Liver (tissue), 8 donors: ENCODE measurements at regions not wholly inside any gene's neighbourhood (a gene's known extent, or its start where the extent isn't known, plus 50 kb on each side); places are given as distances from the start of the nearest gene placed in this dataset.
A peak's percentile ranks its signal among the peaks of the same experiment; 100 is the strongest.

ENCODE experiments used
- DNase-seq: peaks from one replicate; pipeline ENCODE4 v3.0.0-alpha.2; 2017; ENCODE audit warnings: low spot score
- H3K27ac ChIP-seq, 2 donors: one replicate each; pipeline ENCODE4 v1.7.0; 2013; ENCODE audit warnings: inconsistent platforms in 2 of 2, low read length in 2 of 2, control low read depth in 1 of 2, low read depth in 1 of 2, mild to moderate bottlenecking in 1 of 2
- H3K27me3 ChIP-seq, 4 donors: one replicate each; pipeline versions ENCODE4 v1.6.1 to v1.7.0; 2013; ENCODE audit warnings: low read length in 3 of 4, inconsistent platforms in 1 of 4, mild to moderate bottlenecking in 1 of 4, moderate library complexity in 1 of 4; ENCODE audit not compliant: control insufficient read depth in 4 of 4, insufficient read depth in 4 of 4
- H3K36me3 ChIP-seq, 4 donors: one replicate each; pipeline versions ENCODE4 v1.6.1 to v1.7.0; 2013; ENCODE audit warnings: low read length in 3 of 4, mild to moderate bottlenecking in 3 of 4, low read depth in 1 of 4, moderate library complexity in 1 of 4; ENCODE audit not compliant: control insufficient read depth in 4 of 4, insufficient read depth in 3 of 4
- H3K4me1 ChIP-seq, 4 donors: one replicate each; pipeline versions ENCODE4 v1.6.1 to v1.7.0; 2013; ENCODE audit warnings: low read length in 3 of 4, mild to moderate bottlenecking in 3 of 4, moderate library complexity in 1 of 4; ENCODE audit not compliant: control insufficient read depth in 4 of 4, insufficient read depth in 4 of 4
- H3K4me3 ChIP-seq, 3 donors: one replicate each; pipeline versions ENCODE4 v1.6.1 to v1.7.0; 2013; ENCODE audit warnings: low read length in 3 of 3, control low read depth in 1 of 3, low read depth in 1 of 3, mild to moderate bottlenecking in 1 of 3
- H3K9ac ChIP-seq, 2 donors: one replicate each; pipeline ENCODE4 v1.7.0; 2013; ENCODE audit warnings: low read length in 2 of 2, mild to moderate bottlenecking in 2 of 2, moderate library complexity in 2 of 2, control low read depth in 1 of 2, low read depth in 1 of 2
- H3K9me3 ChIP-seq, 4 donors: one replicate each; pipeline versions ENCODE4 v1.6.1 to v1.7.0; 2013; ENCODE audit warnings: low read length in 3 of 4; ENCODE audit not compliant: control insufficient read depth in 4 of 4
- ATF3 ChIP-seq: IDR thresholded peaks from 2 replicates; pipeline ENCODE4 v1.6.1; 2016; ENCODE audit warnings: antibody characterized with exemption
- CTCF ChIP-seq: fragments of 150-350 bp; IDR thresholded peaks from 2 replicates; pipeline ENCODE4 v1.5.1; 2017; ENCODE audit warnings: improper control_type of control experiment, low read depth, low read length; ENCODE audit not compliant: missing input control
- EGR1 ChIP-seq, 2 donors: IDR thresholded peaks; 2 replicates each; pipeline ENCODE4 v1.6.1; 2016 to 2018; ENCODE audit warnings: antibody characterized with exemption in 2 of 2, low read depth in 2 of 2
- FOXA2 ChIP-seq: IDR thresholded peaks from 2 replicates; pipeline ENCODE4 v1.6.1; 2016; ENCODE audit warnings: antibody characterized with exemption
- GABPA ChIP-seq, 2 donors: IDR thresholded peaks in 1 of 2; conservative IDR thresholded peaks in 1 of 2; 2 replicates each; pipeline ENCODE4 v1.6.1; 2016; ENCODE audit warnings: antibody characterized with exemption in 2 of 2, mild to moderate bottlenecking in 1 of 2, moderate library complexity in 1 of 2
- HNF4A ChIP-seq, 2 donors: conservative IDR thresholded peaks; 2 replicates each; pipeline ENCODE4 v1.6.1; 2016; ENCODE audit warnings: antibody characterized with exemption in 2 of 2, mild to moderate bottlenecking in 2 of 2
- JUND ChIP-seq, 2 donors: IDR thresholded peaks; 2 replicates each; pipeline ENCODE4 v1.6.1; 2016; ENCODE audit warnings: antibody characterized with exemption in 2 of 2
- MAX ChIP-seq: IDR thresholded peaks from 2 replicates; pipeline ENCODE4 v1.6.1; 2016; ENCODE audit warnings: antibody characterized with exemption
- NR2F2 ChIP-seq: IDR thresholded peaks from 2 replicates; pipeline ENCODE4 v1.6.1; 2016; ENCODE audit warnings: antibody characterized with exemption
- RAD21 ChIP-seq, 2 donors: IDR thresholded peaks; 2 replicates each; pipeline ENCODE4 v1.6.1; 2016; ENCODE audit warnings: antibody characterized with exemption in 2 of 2, mild to moderate bottlenecking in 2 of 2
- SP1 ChIP-seq: IDR thresholded peaks from 2 replicates; pipeline ENCODE4 v1.6.1; 2018; ENCODE audit warnings: antibody characterized with exemption, mild to moderate bottlenecking
- TAF1 ChIP-seq: conservative IDR thresholded peaks from 2 replicates; pipeline ENCODE4 v1.6.1; 2016; ENCODE audit warnings: antibody characterized with exemption, mild to moderate bottlenecking
- WGBS: extraction: QIAGEN DNeasy Blood & Tissue Kit; methylation state at CpG from one replicate; pipeline ENCODE4 v1.1.7; 2013; 5-methylcytosine and 5-hydroxymethylcytosine counted together
- TF ChIP-seq, protein P1 (sequence below): IDR thresholded peaks from 2 replicates; pipeline ENCODE4 v1.6.1; 2016; ENCODE audit warnings: antibody characterized with exemption
- TF ChIP-seq, protein P2 (sequence below): IDR thresholded peaks from 2 replicates; pipeline ENCODE4 v1.6.1; 2016; ENCODE audit warnings: antibody characterized with exemption, mild to moderate bottlenecking
- donor health status: healthy.
- donor health status: healthy.
- donor health status: healthy.
- donor health status: healthy.
- donor health status: healthy.

DNA sequence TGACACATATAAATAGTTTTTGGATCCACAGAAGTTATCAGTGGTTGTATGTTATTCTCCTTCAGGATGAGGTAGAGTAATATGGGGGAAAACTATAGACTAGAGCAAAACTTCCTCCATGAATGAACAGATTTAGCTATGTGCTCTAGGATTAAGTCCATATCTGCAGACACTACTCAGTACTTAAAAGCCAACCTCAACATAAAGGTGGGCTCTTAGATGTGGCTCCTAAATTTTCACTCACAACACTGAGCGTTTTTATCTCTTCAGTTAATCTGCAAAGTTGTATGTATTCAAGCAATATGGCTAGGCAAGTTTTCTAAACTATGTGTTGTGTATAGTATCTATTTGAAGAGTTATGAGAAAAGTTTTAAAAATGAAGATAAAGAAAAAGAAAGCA is 147.0 kb upstream of the SLITRK3 start:
- Histone ChIP-seq H3K9me3 (no peaks in the 10 kb centered on the region), H3K27ac (no peak overlapping the region), H3K36me3 (no peaks in the 10 kb centered on the region), H3K27me3 (no peaks in the 10 kb centered on the region), H3K4me1 (no peaks in the 10 kb centered on the region), H3K4me3 (no peak overlapping the region), H3K9ac (no peak overlapping the region)
- TF ChIP-seq TAF1 (no peak), RAD21 (IDR thresholded peaks at IDR 0.05) (no peak), ATF3 (no peak), FOXA2 (no peak), GABPA (IDR thresholded peaks at IDR 0.05 in 1 of 2, conservative IDR thresholded peaks at IDR 0.05 in 1 of 2) (no peak), HNF4A (conservative IDR thresholded peaks at IDR 0.05) (no peak), EGR1 (IDR thresholded peaks at IDR 0.05; ENCODE audit: low read depth in 2 of 2) (no peak), SP1 (no peak), JUND (IDR thresholded peaks at IDR 0.05) (no peak), NR2F2 (no peak), MAX (no peak)
- TF ChIP-seq, protein P1, sequence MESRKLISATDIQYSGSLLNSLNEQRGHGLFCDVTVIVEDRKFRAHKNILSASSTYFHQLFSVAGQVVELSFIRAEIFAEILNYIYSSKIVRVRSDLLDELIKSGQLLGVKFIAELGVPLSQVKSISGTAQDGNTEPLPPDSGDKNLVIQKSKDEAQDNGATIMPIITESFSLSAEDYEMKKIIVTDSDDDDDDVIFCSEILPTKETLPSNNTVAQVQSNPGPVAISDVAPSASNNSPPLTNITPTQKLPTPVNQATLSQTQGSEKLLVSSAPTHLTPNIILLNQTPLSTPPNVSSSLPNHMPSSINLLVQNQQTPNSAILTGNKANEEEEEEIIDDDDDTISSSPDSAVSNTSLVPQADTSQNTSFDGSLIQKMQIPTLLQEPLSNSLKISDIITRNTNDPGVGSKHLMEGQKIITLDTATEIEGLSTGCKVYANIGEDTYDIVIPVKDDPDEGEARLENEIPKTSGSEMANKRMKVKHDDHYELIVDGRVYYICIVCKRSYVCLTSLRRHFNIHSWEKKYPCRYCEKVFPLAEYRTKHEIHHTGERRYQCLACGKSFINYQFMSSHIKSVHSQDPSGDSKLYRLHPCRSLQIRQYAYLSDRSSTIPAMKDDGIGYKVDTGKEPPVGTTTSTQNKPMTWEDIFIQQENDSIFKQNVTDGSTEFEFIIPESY = no peak
- TF ChIP-seq, protein P2, sequence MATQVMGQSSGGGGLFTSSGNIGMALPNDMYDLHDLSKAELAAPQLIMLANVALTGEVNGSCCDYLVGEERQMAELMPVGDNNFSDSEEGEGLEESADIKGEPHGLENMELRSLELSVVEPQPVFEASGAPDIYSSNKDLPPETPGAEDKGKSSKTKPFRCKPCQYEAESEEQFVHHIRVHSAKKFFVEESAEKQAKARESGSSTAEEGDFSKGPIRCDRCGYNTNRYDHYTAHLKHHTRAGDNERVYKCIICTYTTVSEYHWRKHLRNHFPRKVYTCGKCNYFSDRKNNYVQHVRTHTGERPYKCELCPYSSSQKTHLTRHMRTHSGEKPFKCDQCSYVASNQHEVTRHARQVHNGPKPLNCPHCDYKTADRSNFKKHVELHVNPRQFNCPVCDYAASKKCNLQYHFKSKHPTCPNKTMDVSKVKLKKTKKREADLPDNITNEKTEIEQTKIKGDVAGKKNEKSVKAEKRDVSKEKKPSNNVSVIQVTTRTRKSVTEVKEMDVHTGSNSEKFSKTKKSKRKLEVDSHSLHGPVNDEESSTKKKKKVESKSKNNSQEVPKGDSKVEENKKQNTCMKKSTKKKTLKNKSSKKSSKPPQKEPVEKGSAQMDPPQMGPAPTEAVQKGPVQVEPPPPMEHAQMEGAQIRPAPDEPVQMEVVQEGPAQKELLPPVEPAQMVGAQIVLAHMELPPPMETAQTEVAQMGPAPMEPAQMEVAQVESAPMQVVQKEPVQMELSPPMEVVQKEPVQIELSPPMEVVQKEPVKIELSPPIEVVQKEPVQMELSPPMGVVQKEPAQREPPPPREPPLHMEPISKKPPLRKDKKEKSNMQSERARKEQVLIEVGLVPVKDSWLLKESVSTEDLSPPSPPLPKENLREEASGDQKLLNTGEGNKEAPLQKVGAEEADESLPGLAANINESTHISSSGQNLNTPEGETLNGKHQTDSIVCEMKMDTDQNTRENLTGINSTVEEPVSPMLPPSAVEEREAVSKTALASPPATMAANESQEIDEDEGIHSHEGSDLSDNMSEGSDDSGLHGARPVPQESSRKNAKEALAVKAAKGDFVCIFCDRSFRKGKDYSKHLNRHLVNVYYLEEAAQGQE = no peak
- no peak for DNase-seq
- 93% methylated on average over 1 of the region's 1 CpG for WGBS

GRCh38 chr3:165339753-165340152 is 143.6 kb upstream of the SLITRK3 start:
- TF ChIP-seq CTCF (peak; percentile 37), ATF3 (no peak), RAD21 (IDR thresholded peaks at IDR 0.05) (peak; percentile 77 to 79)
- H3K4me1 ChIP-seq = no peaks in the 10 kb centered on the region
- no peak overlapping the region for H3K27ac ChIP-seq
- no peak overlapping the region for H3K9ac ChIP-seq
- H3K36me3 ChIP-seq = no peaks in the 10 kb centered on the region
- no peaks in the 10 kb centered on the region for H3K27me3 ChIP-seq
- 48% methylated on average over 1 of the region's 1 CpG for WGBS
- no peaks in the 10 kb centered on the region for H3K9me3 ChIP-seq
- H3K4me3 ChIP-seq = no peak overlapping the region
- no peak for DNase-seq
